CD4-positive, alpha-beta T cell treated with Interleukin-15 for 4 hours (primary cell): ENCODE measurements at regions not wholly inside any gene's neighbourhood (a gene's known extent, or its start where the extent isn't known, plus 50 kb on each side); places are given as distances from the start of the nearest gene placed in this dataset.

ENCODE experiments used
- DNase-seq: peaks from one replicate; pipeline ENCODE4 v3.0.0-alpha.2; 2020; ENCODE audit warnings: low spot score

GRCh38 chr13:30359991-30360390 lies 52.6 kb upstream of the KATNAL1 start:
- no peak for DNase-seq

DNA sequence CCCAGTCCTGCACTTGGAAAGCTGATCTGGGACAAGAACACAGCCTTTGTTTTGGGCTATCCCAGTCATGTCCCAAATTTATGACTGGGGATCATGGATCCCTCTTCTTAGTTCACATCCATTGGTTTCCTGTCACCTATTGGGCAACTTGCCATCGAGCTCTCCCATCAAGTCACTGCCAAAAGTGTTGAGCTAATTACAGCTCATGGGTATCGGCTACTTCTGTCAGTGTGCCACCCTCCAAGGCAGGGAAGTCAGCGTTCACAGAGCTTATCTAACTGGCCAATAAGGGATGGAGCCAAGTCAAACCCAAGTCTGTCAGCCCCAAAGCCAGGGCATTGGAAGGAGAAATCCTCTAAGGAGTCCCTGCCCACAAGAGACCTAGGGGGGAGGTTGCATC lies 53.2 kb upstream of the KATNAL1 start:
- DNase-seq = no peak

DNA sequence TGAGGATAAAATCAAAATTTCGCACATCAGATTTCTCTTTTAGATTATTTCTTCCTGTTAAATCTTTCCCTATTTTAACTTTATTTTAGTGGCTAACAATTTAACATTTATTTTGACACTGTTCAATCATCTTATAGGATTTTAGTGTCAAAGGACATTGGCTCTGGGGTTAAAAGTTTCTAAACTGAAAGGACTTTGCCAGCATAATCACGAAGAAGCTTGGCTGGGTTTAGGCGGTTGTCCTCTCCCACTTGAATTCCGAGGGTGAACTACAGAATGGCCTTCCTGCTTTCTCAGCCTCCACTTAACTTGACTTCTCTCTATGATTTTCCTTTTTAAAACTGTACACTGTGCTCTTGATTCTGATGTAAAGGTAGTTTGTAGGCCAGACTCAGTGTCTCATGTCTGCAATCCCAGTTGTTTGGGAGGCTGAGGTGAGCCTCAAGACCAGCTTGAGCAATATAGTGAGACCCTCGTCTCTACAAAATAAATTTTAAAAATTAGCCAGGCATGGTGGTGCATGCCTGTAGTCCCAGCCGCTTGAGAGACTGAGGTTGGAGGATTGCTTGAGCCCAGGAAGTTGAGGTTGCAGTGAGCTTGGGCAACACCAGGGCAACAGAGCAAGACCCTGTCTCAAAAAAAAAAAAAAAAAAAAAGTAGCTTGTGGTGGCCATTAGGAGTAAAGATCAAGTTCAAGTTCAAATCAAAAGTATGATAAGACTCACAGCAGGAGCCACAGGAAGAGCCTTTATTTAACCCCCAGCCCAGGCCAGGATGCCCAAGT lies 54.8 kb upstream of the KATNAL1 start:
- DNase-seq = no peak

DNA sequence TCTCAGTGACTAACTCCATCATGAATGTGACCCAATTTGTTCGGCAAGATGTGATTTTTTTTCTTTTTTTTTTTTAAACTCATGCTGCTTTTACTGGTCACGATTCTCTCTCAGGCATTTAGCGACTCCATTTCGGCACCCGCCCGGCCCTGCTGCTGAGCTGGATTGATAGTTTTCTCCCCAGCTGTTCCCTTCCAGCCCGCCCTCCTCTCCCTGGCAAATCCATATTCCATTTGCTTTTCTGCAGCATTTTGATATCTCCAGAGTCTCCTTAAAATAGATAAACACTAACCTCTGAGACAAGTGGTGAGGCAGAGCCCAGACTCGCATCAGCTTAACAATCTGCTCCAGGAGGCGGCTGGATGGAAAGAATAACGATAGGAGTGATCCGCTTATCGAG lies 55.5 kb upstream of the KATNAL1 start:
- DNase-seq = no peak

- no peak for DNase-seq
Measured at GRCh38 chr13:30363725-30364124, 56.4 kb upstream of the KATNAL1 start.

DNA sequence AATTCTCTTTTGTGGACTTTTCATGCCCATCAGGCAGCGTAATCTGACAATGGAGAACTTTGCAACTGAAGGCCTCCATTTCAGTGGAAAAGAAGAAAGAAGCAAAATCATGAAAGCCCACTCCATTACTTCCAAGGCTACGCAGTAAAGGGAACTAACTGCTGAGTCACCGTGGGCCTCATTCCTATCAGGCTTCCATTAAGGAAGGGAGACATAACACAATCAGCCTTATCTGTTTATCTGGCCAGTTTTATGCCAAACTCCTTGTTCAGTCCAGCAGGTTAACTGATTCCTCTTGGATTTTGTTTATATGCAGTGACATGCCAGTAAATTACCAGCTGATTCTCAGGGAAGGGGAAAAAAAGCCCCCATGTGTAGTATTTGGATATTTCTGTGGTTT lies 56.8 kb upstream of the KATNAL1 start:
- no peak for DNase-seq

DNA sequence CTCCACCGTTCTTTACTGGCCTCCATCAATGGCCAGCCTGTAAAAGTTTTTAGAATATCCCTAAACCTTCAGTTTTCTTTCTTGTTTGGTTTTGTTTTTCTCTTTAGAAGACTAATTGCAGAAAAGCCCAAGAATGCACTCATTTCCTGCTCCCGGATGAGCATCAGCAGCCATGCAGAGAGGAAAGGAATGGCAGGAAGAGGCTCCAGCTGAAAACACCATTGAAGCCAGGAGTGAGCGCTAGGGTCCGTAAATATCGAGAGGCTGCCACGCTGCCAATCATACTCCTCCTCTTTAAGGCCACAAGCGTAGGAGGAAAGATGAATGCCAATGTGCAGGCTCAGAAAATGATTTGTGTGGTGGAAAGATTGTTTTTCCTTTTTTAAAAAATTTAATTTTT lies 57.4 kb upstream of the UBE2L5 start:
- DNase-seq = no peak

DNA sequence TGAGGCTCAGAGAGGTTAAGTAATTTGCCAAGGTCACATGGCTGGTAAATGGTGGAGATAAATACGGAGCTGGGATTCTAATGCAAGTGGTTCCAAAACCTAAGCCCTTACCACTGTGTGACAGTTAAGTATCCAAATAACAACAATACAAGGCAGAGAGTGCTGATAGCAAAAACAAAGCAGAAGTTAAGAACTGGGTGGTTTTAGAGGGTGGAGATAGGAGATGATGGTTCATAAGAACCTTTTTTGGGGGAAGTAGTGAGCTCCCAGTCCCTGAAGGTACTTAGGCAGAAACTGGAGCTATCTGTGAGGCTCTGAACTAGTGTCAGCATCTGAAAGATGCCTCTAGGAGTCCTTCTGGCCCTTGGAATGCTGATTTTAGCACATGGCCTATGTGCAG lies 56.2 kb upstream of the UBE2L5 start:
- DNase-seq = no peak

GRCh38 chr13:30367296-30367695 lies 55.0 kb upstream of the UBE2L5 start:
- DNase-seq = no peak

DNA sequence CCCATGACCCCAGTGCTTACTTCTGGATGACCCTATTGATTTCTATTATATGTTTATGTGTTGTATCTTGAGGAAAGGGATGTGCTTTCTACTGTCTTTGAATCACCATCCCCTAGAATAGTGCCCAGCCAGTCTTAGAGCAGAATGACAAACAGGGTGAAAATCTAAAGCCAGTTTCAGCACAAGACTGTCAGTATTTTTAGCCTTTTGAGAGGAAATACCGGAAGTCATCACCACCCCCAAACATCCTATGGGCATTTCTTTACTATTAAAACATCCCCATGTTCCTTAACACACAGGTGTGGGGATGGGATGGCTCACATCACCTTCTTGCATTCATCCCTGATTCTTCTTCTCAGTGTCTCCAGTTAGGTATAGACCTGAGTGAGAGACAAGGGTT lies 52.1 kb upstream of the UBE2L5 start:
- DNase-seq = no peak

DNA sequence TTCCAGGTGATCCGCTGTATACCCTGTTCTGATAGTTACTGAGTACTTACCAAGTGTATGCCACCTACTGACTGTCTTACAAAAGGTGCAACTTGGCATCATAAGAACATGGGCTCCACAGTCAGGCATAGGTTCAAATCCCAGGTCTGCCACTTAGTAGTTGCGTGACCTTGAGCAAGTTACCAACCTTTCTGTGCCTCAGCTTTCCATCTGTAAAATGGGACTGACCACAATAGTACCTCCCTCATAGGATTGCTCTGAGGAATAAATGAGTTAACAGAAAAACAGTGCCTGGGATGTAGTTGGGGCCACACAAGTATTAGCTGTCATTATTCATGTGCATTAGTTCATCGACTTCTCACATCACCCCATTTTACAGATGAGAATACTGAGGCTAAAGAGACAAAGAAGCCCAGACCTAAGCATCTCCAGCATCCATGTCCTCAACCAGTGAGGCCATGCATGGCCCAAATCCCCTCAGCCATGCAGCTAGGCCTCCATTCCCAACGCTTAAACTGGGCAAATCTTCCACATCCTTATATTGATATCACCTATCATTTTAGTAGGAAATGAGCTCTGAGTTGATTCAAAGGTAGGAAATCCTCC lies 51.3 kb upstream of the UBE2L5 start:
- DNase-seq = no peak

DNA sequence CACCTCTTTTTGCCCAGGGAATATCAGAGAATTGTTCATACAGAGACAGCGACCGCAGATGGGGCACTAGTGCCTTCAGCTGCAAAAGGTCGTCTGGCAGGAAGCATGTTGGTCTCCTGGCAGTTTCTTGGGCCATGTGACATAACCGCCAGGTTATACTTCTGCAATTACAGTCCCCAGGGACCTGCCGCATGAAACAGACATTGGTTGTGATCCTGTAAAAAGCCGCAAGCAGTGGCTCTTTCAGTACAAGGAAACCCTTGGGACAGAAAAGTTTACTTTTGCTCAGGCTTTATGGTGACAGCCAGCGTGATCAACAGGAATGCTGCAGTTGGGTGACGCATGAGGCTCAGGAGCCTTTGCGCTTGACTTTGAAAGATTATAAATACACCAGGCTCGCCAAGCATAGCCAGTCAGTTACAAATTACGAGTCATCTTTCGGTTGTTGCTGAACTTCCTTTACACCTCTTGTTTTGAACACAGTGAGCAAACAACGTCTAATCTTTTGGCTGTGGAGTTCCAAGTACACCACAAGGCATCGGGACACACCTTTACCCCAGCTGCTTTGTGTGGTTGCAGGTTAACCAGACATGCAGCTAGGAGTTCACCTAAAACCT lies 50.5 kb upstream of the UBE2L5 start:
- peak; percentile 85 for DNase-seq
